ENCODE measurements at regions not wholly inside any gene's neighbourhood (a gene's known extent, or its start where the extent isn't known, plus 50 kb on each side); places are given as distances from the start of the nearest gene placed in this dataset.

DNA sequence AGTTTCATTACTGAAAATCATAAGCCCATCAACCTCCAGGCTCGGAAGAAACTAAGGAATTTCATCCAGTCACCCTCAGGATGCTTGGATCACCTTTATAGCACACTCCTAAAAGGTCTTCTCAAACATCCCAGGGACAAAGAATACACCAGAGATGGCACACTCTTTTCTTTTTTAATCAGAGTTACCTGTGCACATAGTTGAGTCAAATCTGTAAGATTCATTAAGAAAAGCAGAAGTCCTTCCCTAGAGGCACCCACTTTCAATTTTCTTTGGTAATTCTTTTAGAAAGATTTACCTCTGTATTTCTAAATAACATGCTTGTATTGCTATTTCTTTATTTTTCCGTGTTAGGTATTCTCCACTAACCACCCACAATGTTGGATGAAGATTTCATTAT, 50.6 kb upstream of the IL6 start:
- DNase-seq, result no peak

DNA sequence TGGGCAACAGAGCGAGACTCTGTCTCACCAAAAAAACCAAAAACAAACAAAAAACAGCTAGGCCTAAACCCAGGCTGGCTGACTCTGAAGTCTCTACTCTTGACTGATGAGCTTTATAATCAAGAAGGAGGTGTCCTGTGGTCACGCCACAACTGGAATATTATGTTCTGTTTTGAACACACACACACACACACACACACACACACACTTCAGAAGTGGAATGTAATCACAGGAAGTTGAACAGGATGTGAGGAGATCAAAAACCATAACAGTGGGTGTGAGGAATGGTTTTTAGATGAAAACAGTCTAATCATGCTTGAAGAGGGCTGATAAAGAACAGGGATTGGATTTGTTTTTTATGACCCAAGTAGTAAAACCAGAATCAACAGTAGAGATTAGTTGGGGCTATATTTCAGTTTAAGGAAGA, 51.1 kb upstream of the IL6 start:
- peak; percentile 58 for DNase-seq

DNA sequence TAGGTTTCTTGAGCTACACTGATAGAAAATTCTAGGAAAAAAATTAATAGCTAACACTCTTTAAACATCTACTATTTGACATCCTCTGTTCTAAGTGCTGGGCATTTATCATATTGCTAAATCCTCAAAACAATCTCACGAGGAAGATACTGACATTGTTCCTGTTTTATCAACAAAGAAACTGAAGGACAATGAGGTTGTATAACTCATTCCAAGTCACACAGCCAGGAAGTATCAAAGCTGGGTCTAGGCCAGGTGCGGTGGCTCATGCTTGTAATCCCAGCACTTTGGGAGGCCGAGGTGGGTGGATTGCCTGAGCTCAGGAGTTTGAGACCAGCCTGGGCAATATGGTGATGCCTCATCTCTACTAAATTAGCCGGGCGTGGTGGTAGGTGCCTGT, 51.6 kb upstream of the IL6 start:
- no peak for DNase-seq

DNA sequence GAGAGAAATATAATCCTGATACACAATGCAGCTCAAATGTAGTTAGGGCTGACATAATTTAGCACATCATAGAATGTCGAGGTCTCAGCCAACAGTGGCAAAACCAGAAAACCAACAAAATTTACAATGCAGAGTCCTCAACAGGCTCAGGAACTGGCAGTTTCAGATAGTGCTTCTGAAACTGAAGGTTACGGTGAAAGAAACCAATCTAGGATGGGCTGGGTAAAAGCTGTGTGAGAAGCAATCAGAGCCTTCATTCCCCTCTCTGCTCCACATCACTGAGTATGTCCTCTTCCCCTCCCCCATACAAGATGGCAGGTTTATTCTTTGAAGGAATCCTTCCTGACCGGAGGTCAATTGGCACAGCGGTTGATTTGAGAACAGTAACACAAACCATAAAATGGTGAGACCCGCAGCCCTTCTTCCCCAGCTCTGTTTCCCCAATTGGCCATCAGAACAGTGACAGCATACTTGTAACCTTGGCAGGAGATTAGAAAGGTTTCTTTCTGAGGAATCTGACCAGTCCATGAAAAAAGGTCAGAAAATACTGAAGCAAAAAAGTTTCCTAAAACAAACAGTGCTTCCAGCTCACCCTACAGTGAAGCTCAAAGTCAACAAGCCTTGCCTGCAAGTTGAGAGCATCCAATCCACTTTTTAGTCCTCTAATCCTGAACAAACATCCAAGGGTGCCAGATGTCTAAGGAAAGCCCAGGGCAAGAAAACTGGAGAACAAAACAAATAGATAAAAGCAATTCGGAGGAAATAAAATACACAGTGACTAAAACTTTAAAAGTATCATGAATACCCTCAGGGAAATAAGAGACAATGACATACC, 53.9 kb upstream of the IL6 start:
- DNase-seq, result no peak

DNA sequence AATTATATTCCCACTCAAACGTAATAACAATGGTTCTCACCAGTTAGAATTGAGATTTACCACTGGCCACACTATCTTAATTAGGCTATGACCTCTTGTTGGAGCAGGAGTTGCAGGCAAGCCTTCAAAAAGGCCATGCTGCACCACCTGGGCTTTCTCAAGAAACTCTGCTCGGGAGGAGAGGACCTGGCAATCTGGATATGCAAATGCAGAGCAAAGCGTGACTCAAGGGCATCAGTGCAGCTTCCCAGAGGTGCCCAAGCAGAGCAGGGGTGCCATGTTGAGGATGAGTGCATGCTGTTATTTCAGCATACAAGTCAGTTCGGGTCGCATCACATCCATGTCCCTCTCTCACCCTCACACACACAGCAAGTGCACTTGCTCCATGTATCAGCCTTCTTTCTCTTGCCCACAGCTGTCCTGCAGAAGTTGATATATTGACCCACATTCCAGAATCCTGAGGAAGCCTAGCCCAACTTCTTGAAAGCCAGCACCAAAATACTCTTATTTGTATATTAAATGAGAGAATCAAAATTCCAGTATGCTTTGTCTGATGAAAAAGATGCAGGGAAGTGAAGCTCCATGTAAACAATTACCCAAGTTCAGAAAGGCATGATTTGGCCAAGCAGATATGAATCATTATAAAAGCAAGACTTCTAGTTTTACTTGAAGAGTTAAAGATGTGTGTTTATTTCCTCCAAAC, 55.7 kb upstream of the IL6 start:
- DNase-seq, result no peak

DNA sequence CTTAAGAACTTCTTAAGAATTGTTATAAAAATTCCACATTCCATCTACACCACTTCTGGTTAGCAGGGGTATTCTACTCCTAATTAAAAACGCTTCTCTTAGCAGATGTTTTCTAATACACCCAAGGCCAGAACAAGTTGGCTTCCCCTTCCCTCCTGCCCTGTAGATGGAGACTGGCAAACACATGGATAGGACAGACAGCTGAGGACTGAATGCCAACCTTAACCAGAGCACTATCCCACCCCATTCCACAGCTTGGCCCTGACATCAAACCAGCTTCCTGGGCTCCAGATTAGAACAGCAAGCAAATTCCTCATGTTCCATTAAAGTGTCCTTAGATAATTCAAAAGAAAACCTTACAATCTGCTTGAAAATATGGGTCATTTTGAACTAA, 56.6 kb upstream of the IL6 start:
- DNase-seq, result no peak

DNA sequence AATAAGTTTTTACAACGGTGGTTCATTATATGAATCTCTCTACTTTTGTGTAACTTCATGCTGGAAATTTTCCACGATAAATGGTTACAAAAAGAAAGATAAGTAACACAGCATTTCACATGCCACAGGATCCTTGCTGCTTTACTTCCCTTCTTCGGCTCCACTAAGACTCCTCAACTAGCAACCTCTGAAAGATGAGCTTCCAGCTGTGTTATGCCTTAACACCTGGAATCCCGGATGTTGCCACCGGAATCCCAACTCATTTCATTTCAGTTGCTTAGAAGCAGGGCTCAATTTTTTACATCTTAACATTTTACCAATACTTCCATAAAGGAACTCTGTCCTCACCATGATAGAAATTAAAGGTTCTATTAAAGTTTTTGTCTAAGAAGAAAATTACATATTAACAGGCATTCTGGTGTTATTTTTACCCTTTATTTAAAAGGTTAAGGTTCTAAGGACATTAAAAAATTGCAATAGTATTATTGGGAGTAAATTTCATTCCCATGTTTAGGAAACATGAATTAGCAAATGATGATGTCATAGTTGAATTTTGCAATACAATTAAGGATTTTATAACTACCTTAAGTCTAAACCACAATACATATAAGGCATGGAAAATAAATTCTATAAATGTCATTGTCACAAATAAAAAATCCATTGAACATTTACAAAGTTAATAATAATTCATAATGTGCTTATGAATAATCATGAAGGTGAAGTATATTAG, 57.1 kb upstream of the IL6 start:
- no peak for DNase-seq

DNA sequence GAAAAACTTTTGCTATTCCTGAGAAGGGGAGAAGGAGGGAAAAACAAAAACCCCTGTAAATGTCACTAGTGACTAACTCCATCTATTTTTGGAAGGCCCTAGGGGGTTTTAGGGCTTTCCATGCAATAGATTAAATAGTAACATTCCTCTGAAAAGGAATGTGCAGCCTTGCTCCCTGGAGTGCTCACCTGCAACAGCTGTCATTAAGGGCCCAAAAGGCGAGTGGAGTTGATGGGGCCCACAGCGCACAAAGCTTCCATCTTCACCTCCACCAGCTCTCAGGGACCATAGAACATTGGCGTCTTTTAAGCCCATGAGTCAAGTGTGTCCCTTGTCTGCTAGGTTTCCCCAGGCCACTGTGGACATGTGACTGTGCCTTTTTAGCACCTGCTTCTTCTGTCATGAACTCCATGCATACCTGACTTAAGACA, 58.0 kb upstream of the IL6 start:
- no peak for DNase-seq

DNA sequence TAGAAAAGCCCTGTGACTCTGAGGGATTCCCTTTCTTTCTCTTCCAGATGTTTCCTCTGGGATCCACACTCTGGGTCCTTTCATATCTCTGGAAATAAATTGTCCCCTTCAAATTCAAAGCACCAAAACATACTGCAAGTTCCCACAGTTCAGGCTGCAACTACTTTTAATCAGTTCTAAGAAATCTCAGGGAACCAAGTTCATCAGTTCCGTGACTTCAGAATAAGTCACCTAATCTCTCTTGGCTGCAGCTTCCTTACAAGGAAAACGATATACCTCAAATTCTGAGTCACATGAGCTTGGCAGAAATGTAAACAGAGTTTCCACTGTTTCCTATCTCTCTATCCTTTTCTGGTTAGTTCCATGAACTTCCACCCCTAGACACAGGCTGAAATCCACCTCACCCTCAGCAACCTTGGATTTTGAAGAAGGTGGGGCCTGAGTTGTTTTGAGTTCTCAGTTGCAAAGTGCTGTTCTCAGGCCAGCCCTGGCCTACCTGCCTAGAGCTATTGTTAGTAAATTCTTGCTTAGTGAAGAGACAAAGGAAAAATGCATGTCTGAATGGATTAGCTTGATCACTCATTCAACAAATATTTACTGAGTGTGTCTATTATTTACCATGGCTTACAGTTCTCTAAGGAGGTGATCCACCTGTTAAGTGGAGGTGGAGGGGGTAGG, 59.3 kb upstream of the IL6 start:
- DNase-seq, result no peak

DNA sequence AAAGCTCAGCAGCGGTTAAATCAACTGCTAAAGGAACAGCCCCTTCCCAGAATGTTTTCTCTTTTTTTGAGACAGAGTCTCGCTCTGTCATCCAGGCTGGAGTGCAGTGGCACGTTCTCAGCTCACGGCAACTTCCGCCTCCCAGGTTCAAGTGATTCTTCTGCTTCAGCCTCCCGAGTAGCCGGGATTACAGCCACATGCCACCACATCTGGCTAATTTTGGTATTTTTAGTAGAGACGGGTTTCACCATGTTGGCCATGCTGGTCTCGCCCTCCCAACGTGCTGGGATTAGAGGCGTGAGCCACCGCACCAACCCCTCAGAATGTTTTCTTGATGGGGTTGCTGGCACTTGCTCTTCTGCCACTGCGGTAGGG, 59.8 kb upstream of the IL6 start:
- DNase-seq, result no peak

DNA sequence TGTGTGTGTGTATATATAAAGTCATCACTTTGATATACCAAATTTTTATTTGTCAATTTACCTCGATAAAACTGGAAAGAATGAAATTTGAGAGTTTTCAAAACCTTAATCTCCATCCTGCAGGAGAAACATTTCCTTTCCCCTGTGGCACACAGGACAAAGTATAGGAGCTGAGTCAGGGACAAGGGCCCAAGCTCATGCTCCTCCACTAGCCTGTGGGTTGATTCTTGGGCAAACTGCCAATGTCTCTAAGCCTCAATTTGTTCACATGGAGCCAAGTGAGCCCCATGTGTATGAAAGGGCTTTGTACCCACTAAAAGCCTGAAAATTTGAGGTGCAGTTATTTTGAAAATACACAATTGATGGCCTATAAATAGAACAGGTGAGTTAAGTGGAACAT, 60.3 kb upstream of the IL6 start:
- no peak for DNase-seq

DNA sequence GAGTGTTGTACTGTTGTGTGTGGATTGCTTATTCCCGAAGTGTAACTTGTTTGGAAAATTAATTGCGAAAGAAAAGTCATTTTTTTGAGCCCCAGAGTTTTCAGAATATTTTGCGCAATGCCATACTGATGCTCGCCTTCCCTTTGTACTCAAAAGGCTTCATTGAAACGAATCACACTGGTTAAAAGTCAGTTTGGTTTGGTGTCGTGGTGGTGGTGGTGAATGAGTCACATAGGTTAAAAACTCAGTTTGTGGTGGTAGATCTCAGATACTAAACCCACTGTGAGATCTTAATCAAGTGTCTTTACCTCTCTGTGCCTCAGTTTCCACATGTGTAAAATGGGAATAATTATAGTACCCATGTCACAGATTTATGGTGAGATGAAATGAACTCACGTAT, 61.1 kb upstream of the IL6 start:
- DNase-seq, result no peak

DNA sequence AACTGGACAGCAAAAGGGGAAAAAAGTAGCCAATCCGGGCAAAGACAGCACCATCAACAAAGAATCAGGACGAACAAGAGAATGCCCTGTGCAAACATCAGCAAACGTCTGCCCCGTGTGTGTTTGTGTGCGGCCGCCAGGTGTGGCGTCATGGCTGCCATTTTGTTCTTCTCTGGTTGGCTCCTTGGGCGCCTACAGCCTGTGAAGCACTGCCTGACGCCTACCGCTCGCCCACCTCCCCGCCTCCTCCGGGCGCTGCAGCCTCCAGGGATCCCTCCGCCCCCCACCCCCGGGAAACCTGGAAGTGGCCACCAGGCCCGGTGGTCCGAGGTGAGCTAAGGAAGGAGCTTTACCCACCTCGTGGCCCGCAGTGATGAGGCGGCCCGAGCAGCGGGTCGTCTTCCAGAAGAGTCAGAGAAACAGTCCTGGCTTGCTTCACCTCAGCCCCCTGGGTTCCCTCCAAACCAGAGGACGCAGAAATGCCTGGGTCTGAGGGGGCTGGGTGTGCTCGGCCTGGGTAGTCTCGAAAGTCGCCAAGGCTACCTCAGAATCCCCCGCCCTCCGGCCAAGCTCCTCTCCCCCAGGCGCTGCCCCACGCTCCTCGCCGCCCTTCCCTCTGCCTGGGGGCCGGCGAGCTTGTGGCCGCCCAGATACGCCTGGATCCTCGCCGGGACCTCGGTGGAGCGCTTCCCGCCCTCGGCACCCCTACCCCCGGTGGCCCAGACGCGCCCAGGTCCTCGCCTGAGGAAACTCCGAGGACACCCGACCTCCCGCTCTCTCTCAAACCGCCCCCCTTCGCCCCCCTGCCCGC, 61.8 kb upstream of the IL6 start:
- no peak for DNase-seq

DNA sequence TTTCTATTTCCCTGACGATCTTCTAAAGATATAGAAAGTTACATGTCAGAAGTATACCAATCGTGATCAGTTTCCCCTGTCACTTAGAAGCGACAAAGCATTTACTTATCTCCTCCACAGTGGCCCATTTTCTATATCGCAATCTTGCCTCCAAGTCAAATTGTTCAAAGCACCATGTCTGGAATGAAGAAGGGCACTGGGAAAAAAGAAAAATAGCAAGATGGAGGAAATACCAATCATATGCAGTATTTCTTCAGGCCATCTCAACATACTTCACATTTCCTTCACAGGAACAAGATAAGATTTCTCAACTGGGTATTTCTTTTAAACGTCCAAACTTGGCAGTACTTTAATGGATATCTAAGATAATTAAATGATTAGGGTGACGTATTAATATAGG, 63.3 kb upstream of the IL6 start:
- DNase-seq, result no peak

DNA sequence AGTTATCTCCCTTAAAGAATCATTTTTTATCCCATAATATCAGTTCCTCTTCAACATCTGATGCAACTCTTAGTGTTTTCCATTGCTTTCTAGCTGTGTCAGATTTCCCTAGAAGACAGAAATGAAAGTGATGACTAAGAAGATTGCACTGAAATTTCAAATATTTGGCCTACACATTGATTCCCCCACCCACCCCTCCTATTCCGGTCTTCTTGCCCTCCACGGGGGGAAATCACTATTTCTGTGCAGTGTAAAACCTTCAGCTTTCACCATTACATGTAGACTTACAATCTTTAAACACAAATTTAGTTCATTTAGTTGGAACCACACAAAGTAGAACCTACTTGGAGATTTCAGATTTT, 63.7 kb upstream of the IL6 start:
- DNase-seq, result no peak

DNA sequence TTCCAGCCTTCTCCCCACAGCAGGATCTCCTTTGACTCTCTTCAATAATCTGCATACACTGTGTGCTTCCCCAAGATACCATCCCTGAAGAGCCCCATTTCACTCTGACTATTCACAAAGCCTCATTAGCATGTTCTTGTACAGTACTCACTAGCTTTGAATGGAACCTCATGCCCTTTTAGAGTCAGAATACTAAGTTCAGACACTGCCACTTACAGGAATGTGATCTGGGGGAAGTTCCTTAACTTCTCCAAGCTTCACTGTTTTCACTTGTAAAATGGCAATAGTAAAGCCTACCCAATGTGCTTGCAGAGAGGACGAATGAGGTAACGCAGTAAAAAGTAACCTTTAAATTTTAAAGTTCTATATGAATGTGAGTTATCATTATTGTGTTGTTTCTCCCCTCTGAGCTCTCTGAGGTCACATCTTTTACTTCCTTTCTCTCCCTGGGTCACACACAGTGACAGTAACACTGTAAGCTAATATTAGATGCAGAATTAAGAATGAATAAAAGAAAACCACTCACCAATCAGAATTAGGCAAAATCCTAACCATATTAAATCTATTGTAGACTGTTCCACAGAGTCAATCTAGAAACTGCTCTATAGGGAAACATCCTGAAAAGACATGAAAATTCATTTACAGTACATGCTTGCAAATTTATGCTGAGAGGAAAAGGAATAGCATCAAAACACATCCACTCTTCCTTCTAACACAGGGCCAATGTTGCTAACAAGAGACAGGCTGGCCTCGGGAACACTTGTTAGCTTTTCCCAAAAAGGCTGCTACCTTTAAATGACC, 64.2 kb upstream of the IL6 start:
- DNase-seq, result no peak

DNA sequence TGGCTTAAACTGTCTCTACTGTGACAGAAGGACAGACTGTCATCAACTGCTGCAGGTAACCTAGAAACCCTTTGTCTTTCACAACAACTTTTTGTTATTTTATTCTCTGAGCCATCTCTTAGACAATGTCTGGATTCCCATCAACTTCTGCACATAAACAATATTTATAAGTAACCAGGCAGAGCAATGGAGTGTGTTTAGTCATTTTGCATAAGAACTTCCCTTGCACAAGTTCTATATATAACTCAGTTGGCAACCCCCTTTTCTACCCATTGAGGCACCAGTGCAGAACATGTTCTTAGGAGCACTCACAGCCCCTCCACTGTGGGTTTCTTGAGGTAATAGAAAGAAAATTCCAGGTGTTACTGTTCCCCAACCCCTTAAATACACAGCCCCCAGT, 65.0 kb upstream of the IL6 start:
- no peak for DNase-seq

DNA sequence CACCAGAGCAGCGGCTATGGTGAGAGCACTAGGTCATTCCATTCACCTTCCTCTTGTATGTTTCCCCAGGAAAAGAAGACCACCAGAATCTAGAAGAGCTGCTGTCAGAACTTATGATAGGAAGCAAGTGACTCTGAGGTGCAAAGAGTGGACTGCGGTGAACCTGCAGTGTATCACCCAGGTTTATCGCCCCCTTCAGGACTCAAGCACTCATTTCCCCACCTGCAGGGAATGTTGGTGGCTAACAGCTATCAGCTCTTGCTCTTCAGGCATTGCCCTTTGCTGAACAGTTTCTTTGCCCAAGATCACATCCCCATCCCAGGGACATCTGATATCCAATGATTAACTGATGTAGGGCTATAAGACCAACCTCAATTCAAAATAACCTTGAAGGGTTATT, 66.3 kb upstream of the IL6 start:
- no peak for DNase-seq

DNA sequence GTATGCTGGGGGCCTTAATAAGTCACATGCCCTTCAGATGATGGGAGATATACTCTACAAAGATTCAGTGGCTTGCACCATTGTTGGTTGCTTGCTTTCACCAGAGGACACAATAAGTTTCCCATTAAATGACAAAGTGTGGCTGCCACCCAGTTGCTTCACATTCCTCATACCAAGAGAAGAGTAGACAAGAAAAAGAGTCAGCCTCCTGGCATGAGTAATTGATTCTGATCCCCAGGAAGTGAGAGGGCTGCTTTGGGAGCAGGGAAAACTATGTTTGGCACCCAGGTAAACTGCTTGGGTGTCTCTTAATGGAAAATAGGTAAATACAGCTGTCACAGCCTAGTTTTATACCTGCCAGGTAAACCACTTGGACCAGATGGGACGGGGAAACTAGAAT, 66.7 kb upstream of the IL6 start:
- no peak for DNase-seq

DNA sequence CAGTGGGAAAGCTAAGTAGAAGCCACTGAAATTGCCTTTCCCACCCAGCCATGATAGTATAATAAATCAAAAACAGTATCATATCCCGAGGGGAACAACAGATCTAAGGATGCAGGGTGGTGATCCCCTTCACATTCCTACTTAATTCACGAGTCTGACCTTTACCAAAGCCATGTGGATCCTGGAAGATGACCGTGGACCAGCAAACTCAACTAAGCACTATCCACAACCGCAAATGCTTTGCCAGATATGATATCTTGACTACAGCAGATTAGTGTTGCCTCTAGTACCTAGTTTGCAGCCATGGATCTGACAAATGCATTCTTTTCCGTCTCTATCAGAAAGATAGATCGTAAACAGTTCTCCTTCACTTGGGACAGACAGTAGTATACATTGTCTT, 67.3 kb upstream of the IL6 start:
- DNase-seq, result no peak

DNA sequence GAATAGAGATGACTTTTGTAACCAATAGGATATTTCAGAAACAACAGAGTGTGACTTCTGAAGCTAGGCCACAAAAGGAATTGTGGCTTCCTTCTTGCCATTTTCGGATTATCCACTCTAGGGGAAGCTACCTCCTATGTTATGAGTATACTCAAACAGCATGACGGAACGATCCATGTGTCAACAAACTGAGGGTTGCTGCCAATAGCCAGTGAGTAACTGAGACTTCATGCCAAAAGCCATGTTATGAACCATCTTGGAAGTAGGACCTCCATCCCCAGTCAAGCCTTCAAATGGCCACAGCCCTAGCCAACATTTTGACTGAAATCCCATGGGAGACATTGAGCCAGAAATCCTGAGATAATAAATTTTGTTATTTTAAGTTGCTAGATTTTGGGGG, 69.0 kb upstream of the IL6 start:
- no peak for DNase-seq

DNA sequence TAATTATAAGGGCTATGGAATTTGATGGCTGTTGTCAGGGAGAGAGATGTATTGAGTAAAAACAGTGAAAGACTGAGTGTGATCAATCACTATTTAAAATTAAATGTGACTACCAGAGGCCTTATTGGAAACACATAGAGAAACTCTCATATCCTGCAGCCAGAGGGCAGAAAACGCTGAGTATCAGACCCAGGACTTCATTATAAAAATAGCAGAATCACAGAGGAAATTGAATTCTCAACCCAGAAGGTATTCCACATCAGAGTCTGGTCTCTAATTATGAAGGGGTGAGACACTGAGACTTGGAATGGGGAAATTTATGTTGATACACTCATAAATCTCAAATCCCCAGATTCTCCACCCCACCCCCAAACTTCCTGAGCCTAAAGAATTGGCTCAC, 69.5 kb upstream of the IL6 start:
- no peak for DNase-seq
